GM12892 (cell line): ENCODE measurements at regions not wholly inside any gene's neighbourhood (a gene's known extent, or its start where the extent isn't known, plus 50 kb on each side); places are given as distances from the start of the nearest gene placed in this dataset.

ENCODE experiments used
- POLR2AphosphoS5 ChIP-seq: IDR thresholded peaks from 2 replicates; pipeline ENCODE4 v1.6.1; 2011; ENCODE audit warnings: low read depth, low read length, control low read depth
- TAF1 ChIP-seq: IDR thresholded peaks from 2 replicates; pipeline ENCODE4 v1.6.1; 2011; ENCODE audit warnings: low read depth, mild to moderate bottlenecking, control low read depth, low read length, borderline replicate concordance

GRCh38 chr4:11299016-11299415 is 129.7 kb downstream of the HS3ST1 start:
- TF ChIP-seq POLR2AphosphoS5 (no peak), TAF1 (no peak)
